ENCODE measurements at regions not wholly inside any gene's neighbourhood (a gene's known extent, or its start where the extent isn't known, plus 50 kb on each side); places are given as distances from the start of the nearest gene placed in this dataset.

GRCh38 chr21:41568606-41569385 lies 60.8 kb upstream of the TMPRSS2 start:
- H3K4me3 ChIP-seq (ENCODE audit: extremely low read depth in 1 of 4, insufficient read depth in 2 of 4, low read depth in 3 of 4, low read length in 4 of 4): no peak overlapping the region
- no peak overlapping the region for H2BK20ac ChIP-seq (ENCODE audit: low read length)
- H2AK5ac ChIP-seq (ENCODE audit: low read depth, low read length): no peak overlapping the region
- H3K9me3 ChIP-seq (ENCODE audit: insufficient read depth in 2 of 2, low read depth in 1 of 2, low read length in 1 of 2): 0 out of 4 replicates have a peak, but pooled peaks cover 0 to 5% of the 10 kb centered on the region in 2 experiments
- H2BK15ac ChIP-seq (ENCODE audit: low read length): no peak overlapping the region
- H2BK12ac ChIP-seq (ENCODE audit: low read depth, low read length): no peak overlapping the region
- no peaks in the 10 kb centered on the region for H3K4me1 ChIP-seq (replicated peaks in 1 of 4; ENCODE audit: control insufficient read depth in 3 of 4, insufficient read depth in 4 of 4, low read length in 3 of 4)
- no peaks in the 10 kb centered on the region for H3K36me3 ChIP-seq (ENCODE audit: control insufficient read depth in 2 of 4, insufficient read depth in 4 of 4, low read length in 3 of 4)
- H3K4ac ChIP-seq (replicated peaks; ENCODE audit: insufficient read length, low read depth, low read length): no peak overlapping the region
- H2BK5ac ChIP-seq (ENCODE audit: low read depth, low read length): no peak overlapping the region
- H3K14ac ChIP-seq (ENCODE audit: insufficient read length): no peak overlapping the region
- H2BK120ac ChIP-seq (replicated peaks; ENCODE audit: low read depth, low read length): no peak overlapping the region
- H4K91ac ChIP-seq (replicated peaks; ENCODE audit: insufficient read length, low read length): no peak overlapping the region
- no peak overlapping the region for H3K9ac ChIP-seq (replicated peaks in 1 of 4; ENCODE audit: extremely low read depth in 1 of 4, low read depth in 3 of 4, low read length in 3 of 4)
- no peaks in the 10 kb centered on the region for H3K79me1 ChIP-seq (ENCODE audit: low read depth, low read length)
- H3K56ac ChIP-seq (replicated peaks; ENCODE audit: insufficient read length, low read depth, low read length): no peak overlapping the region
- DNase-seq (ENCODE audit: low read depth in 1 of 2, low spot score in 2 of 2): no peak
- no peak overlapping the region for H4K8ac ChIP-seq (ENCODE audit: extremely low read depth, insufficient read depth, low read length)
- no peak overlapping the region for H3K27ac ChIP-seq (ENCODE audit: low read depth, low read length)
- WGBS, 2 experiments (ENCODE audit: extremely low coverage in 1 of 2, insufficient coverage in 1 of 2, insufficient read length in 1 of 2, insufficient replicate concordance in 2 of 2, low coverage in 1 of 2, low lambda C conversion rate in 2 of 2, missing lambda C conversion rate in 1 of 2): 84% methylated on average over 14 of the region's 14 CpGs; no CpG with 5 or more reads in 1 of the 2 experiments
- CTCF ChIA-PET (ENCODE audit: partially characterized antibody): interaction anchor here (0.6 to 1.0 kb wide), 2 partner anchors 28 to 200 kb away, joined by 3 read pairs; no protein-coding TSS in a partner anchor
- H3K79me2 ChIP-seq (ENCODE audit: control insufficient read depth in 1 of 2, insufficient read depth in 2 of 2, low read length in 2 of 2): no peaks in the 10 kb centered on the region
- H3K4me2 ChIP-seq (ENCODE audit: insufficient read depth in 1 of 2, low read depth in 2 of 2, low read length in 2 of 2): no peak overlapping the region
- no peak overlapping the region for H4K5ac ChIP-seq (ENCODE audit: insufficient read length, low read depth, low read length)
- H4K20me1 ChIP-seq (replicated peaks in 1 of 2; ENCODE audit: control insufficient read depth in 1 of 2, insufficient read depth in 2 of 2, low read length in 2 of 2): no peaks in the 10 kb centered on the region
- peaks cover 0 to 2% (median 0%) of the 10 kb centered on the region in 4 experiments; a peak in 2 of 7 replicates for H3K27me3 ChIP-seq (replicated peaks in 1 of 4; ENCODE audit: control insufficient read depth in 3 of 4, extremely low read depth in 1 of 4, insufficient read depth in 3 of 4, low read length in 3 of 4)
- no peak overlapping the region for H3K23ac ChIP-seq (ENCODE audit: insufficient read length)
- no peak overlapping the region for H3K18ac ChIP-seq (ENCODE audit: extremely low read depth, low read length)
- no peak overlapping the region for H2AFZ ChIP-seq (ENCODE audit: low read length)
- no peak for FAIRE-seq
- POLR2A ChIA-PET (ENCODE audit: partially characterized antibody): no interaction called here
- H3K23me2 ChIP-seq (ENCODE audit: low read depth, low read length): no peaks in the 10 kb centered on the region; the same call in 1 of the 2 replicates
- TF ChIP-seq PHF8 (conservative IDR thresholded peaks at IDR 0.05; ENCODE audit: low read depth, low read length) (no peak), KDM1A (IDR thresholded peaks at IDR 0.05; ENCODE audit: borderline replicate concordance, low read length) (no peak), SRF (IDR thresholded peaks at IDR 0.05; ENCODE audit: low read depth, low read length) (no peak), SIX5 (IDR thresholded peaks at IDR 0.05; ENCODE audit: low read depth, low read length) (no peak), TBP (IDR thresholded peaks at IDR 0.05; ENCODE audit: low read depth, low read length) (no peak), CBX8 (IDR thresholded peaks at IDR 0.05; ENCODE audit: borderline replicate concordance, low read depth, low read length) (no peak), SP1 (IDR thresholded peaks at IDR 0.05; ENCODE audit: low read depth, low read length) (no peak), SIRT6 (IDR thresholded peaks at IDR 0.05; ENCODE audit: low read length) (no peak), FOSL1 (IDR thresholded peaks at IDR 0.05; ENCODE audit: insufficient read depth, low read depth, low read length) (no peak), YY1 (IDR thresholded peaks at IDR 0.05; ENCODE audit: low read depth, low read length) (no peak), CREB1 (IDR thresholded peaks at IDR 0.05) (no peak), CEBPB (IDR thresholded peaks at IDR 0.05; ENCODE audit: low read depth, low read length) (no peak), TAF1 (IDR thresholded peaks at IDR 0.05; ENCODE audit: low read depth, low read length) (no peak), JUND (IDR thresholded peaks at IDR 0.05; ENCODE audit: low read length) (no peak), CHD1 (IDR thresholded peaks at IDR 0.05; ENCODE audit: low read depth, low read length) (no peak)

All from H1 (cell line).